GM21825 (cell line): ENCODE measurements at regions not wholly inside any gene's neighbourhood (a gene's known extent, or its start where the extent isn't known, plus 50 kb on each side); places are given as distances from the start of the nearest gene placed in this dataset.
A peak's percentile ranks its signal among the peaks of the same experiment; 100 is the strongest.
"Not testable (repeated sequence)": the region's sequence is repeated elsewhere in the genome, so short reads cannot be mapped to it uniquely, and the experiment has no call there.

Experiments
- ATAC-seq: cut with Tn5 transposase; IDR thresholded peaks from one replicate; pipeline ENCODE4 v1.9.1; 2021; ENCODE audit warnings: mild to moderate bottlenecking, moderate library complexity; ENCODE audit not compliant: unreplicated experiment

DNA sequence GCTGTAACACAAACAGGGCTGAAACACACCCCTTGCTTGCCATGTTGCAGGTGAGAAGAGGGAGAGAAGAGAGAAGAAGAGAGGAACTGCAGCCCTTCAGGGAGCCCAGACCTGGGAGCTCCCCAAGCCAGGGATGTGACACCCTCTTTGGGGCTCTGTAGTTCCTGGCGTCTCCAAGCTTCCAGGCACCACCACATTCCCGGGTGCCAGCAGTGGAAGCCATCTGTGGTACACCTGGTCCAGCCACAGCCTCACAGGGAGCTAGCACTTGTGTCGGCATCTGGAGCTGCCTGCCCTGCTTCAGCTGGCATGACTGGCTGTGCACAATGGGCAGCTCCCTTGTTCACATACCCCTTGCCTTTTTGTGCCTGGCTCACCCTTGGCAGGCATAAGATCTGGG, 182.1 kb downstream of the DEPDC1B start:
- ATAC-seq, result no peak

DNA sequence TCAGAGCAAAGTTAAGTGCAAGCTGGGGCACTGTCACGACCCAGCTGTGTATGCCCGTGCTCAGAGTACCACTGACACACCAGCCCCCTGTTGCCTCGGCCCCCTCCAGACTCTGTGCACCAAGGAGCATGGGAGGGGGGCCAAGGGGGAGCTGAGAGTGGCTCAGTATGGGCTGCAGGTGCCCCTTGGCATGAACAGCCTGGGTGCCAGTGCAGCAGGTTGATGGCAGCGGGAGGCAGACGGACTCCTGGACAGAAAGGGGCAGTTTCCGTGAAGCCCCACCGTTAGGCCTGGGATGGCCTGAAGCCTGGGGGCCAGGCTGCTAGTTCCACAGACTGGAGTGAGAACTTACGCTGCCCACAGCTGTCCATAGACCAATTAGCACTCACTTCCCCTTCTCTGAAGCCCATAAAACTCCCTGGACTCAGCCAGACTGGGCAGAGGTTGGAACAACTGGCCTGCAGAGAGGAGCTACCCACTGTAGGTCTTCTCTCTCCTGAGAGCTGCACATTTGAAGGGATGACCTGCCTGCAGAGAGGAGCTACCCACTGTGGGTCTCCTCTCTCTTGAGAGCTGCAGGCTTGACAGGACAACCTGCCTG, 182.8 kb downstream of the DEPDC1B start:
- ATAC-seq, result no peak

GRCh38 chr5:60516688-60517087, 183.3 kb downstream of the DEPDC1B start:
- ATAC-seq, result no peak

DNA sequence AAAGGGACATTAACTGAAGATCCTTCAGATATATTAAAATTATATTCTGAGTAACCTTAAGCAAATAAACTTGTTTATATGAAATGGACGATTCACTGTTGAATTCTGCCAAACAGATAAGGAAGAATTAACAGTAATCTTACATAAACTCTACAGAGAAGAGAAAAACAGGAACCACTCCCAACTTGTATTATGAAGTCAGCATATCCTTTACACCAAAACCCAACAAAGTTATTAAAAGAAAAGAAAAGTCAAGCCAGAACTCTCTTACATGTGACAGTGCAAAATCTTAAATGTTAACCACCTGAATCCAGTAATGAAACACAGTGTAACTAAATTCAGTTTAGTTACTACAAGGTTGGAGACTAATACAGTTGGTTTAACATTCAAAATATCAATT, 185.8 kb downstream of the DEPDC1B start:
- no peak for ATAC-seq

GRCh38 chr5:60512117-60512516, 187.8 kb downstream of the DEPDC1B start:
- ATAC-seq, result no peak

- ATAC-seq, result no peak
These were observed 189.3 kb downstream of the DEPDC1B start for GRCh38 chr5:60510663-60511062.

DNA sequence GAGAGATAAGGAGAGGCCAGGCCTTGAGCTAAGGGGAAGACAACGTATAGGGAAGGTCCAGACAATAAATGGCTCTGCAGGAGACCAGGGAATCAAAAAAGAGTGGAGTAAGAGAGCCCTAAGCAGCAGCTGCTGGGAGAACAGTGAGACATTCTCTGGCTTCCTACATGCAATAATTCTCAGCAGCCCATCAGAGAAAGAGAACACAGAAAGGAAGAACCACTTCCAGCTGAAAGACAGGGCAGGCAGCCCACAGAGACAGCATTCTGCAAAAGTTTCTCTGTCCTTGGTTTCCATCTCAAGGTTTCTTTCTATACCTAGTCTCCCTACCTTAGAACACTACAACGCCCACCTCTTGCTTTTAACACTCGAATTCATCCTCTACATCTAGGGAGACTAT, 189.9 kb downstream of the DEPDC1B start:
- no peak for ATAC-seq

GRCh38 chr5:60509519-60509918, 190.4 kb downstream of the DEPDC1B start:
- no peak for ATAC-seq

DNA sequence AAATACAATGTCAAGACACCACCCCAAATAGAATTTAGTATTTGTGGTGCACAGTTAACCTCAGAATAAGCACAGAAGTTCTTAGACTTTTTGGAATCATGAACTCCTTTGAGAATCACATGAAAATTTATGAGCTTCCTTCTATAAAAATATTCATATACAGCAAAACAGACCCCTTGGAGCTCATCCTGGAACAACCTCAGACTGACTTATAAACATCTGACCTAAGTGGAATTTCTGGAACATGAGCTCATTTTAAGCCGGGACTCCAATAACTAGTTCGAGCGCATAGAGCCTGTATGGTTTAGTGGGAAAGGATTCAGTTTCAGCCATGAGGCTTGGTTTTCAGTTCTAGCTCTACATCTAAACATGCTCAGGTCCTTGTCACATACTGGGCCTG, 192.3 kb downstream of the DEPDC1B start:
- no peak for ATAC-seq

- ATAC-seq, result no peak
These were observed 194.4 kb downstream of the DEPDC1B start for GRCh38 chr5:60505373-60506171.

- peak; percentile 78 for ATAC-seq
These were observed 195.6 kb downstream of the DEPDC1B start for GRCh38 chr5:60504342-60504741.

GRCh38 chr5:60503771-60504170, 196.2 kb downstream of the DEPDC1B start:
- ATAC-seq, result peak; percentile 82

- no peak for ATAC-seq
These were observed 202.1 kb downstream of the DEPDC1B start for GRCh38 chr5:60497706-60498500.

GRCh38 chr5:60495644-60496520, 204.1 kb downstream of the DEPDC1B start:
- ATAC-seq, result no peak

- ATAC-seq, result peak; percentile 93
These were observed 205.3 kb downstream of the DEPDC1B start for GRCh38 chr5:60494635-60495034.

GRCh38 chr5:60494144-60494543, 205.8 kb downstream of the DEPDC1B start:
- ATAC-seq, result no peak

GRCh38 chr5:60493372-60493771, 206.6 kb downstream of the DEPDC1B start:
- ATAC-seq, result no peak

DNA sequence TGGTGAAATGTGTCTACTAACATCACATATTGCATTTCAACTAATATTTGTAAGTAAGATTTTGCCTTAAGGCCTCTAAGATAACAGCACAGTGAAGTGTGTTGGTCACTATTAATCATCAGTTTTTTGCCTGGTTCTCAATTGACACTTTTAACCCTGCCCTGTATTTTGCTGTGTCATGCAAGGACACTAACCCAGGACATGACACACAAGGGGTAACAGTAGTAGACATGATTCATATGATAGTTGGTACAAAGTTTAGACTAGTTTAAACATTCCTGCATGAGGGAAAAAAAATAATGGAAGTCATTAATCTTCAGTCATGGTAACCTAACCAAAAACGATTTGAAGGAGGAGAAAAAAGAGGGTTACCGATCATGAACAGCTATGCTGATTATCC, 207.0 kb downstream of the DEPDC1B start:
- no peak for ATAC-seq

DNA sequence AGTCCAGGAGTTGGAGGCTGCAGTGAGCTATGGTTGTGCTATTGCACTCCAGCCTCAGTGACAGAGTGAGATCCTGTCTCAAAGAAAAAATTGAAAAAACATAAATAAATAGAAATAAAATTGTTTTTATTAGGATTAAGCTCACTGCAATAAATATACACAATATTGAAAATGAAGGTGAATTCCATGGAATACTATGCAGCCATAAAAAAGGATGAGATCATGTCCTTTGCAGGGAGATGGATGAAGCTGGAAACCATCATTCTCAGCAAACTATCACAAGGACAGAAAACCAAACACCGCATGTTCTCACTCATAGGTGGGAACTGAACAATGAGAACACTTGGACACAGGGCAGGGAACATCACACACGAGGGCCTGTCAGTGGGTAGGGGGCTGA, 207.6 kb downstream of the DEPDC1B start:
- ATAC-seq, result not testable (repeated sequence)

- no peak for ATAC-seq
These were observed 209.3 kb downstream of the DEPDC1B start for GRCh38 chr5:60490597-60491166.
